Endothelial cell of umbilical vein (primary cell): ENCODE measurements at regions not wholly inside any gene's neighbourhood (a gene's known extent, or its start where the extent isn't known, plus 50 kb on each side); places are given as distances from the start of the nearest gene placed in this dataset.

Experiments used
- BruUV-seq: library from RNA; stranded (reverse); fragments of 400-500 nt; replicated peaks from 2 replicates; lab custom pipeline; 2021; lab: Mats Ljungman, UMichigan
- CTCF ChIA-PET: fragments of 300-600, 350-600 bp; sonication (Branson Sonifier 250); formaldehyde crosslinking; loops from one replicate; lab custom pipeline; 2021; ENCODE audit warnings: antibody characterized with exemption, inconsistent platforms; lab: Charles Lee
- POLR2A ChIA-PET: fragments of 300-600, 350-600 bp; sonication (Branson Sonifier 250); formaldehyde crosslinking; loops from one replicate; lab custom pipeline; 2021; ENCODE audit warnings: antibody characterized with exemption, inconsistent platforms; lab: Charles Lee
- DNase-seq: peaks from one replicate; pipeline ENCODE4 v3.0.0-alpha.2; 2011; ENCODE audit warnings: low read depth, low spot score
- FAIRE-seq: peaks from 2 replicates; lab custom pipeline; 2011; peaks lifted over from hg19 to GRCh38; lab: Jason Lieb, UNC
- H2AFZ ChIP-seq: 2 replicates; pipeline ENCODE4 v1.6.0; 2012; ENCODE audit warnings: low read depth, low read length, control low read depth, inconsistent platforms
- H3K27ac ChIP-seq: 2 replicates; pipeline ENCODE4 v1.5.1; 2011; ENCODE audit warnings: low read depth, mild to moderate bottlenecking, control low read depth, low read length, moderate library complexity; ENCODE audit not compliant: insufficient read depth
- H3K27me3 ChIP-seq, 2 experiments: 2 replicates each; pipeline versions ENCODE4 v1.6.0 to v1.6.1; 2011; ENCODE audit warnings: low read length in 2 of 2, mixed read lengths in 1 of 2; ENCODE audit not compliant: control insufficient read depth in 2 of 2, insufficient read depth in 2 of 2
- H3K36me3 ChIP-seq, 2 experiments: 2 replicates in 1 of 2; 3 replicates in 1 of 2; pipeline ENCODE4 v1.5.1; 2011; ENCODE audit warnings: low read length in 2 of 2, mild to moderate bottlenecking in 1 of 2, moderate library complexity in 1 of 2; ENCODE audit not compliant: control insufficient read depth in 2 of 2, insufficient read depth in 2 of 2; ENCODE audit errors: extremely low read depth in 1 of 2
- H3K4me1 ChIP-seq: 3 replicates; pipeline ENCODE4 v1.5.1; 2011; ENCODE audit warnings: mild to moderate bottlenecking, low read length; ENCODE audit not compliant: control insufficient read depth, insufficient read depth; ENCODE audit errors: extremely low read depth
- H3K4me2 ChIP-seq: 2 replicates; pipeline ENCODE4 v1.6.1; 2011; ENCODE audit warnings: low read length, control low read depth, mixed read lengths; ENCODE audit not compliant: insufficient read depth
- H3K4me3 ChIP-seq, 3 experiments: fragments of 200-600 bp in 1 of 3; sonication (generic), shearing (Covaris generic) in 1 of 3; replicated peaks in 1 of 3; 2 replicates each; pipeline ENCODE4 v1.5.1; 2011 to 2016; ENCODE audit warnings: control low read depth in 3 of 3, low read length in 3 of 3, mild to moderate bottlenecking in 2 of 3, inconsistent platforms in 1 of 3, low read depth in 1 of 3, moderate library complexity in 1 of 3; ENCODE audit not compliant: insufficient read depth in 1 of 3
- H3K79me2 ChIP-seq: 2 replicates; pipeline ENCODE4 v1.6.0; 2012; ENCODE audit warnings: low read length, inconsistent platforms; ENCODE audit not compliant: control insufficient read depth, insufficient read depth
- H3K9ac ChIP-seq: replicated peaks from 2 replicates; pipeline ENCODE3; 2011; ENCODE audit warnings: low read length, control low read depth; ENCODE audit not compliant: insufficient read depth; ENCODE audit errors: extremely low read depth
- H3K9me1 ChIP-seq: replicated peaks from 3 replicates; pipeline ENCODE4 v1.6.0; 2011; ENCODE audit warnings: mild to moderate bottlenecking, low read length; ENCODE audit not compliant: control insufficient read depth, insufficient read depth; ENCODE audit errors: extremely low read depth
- H3K9me3 ChIP-seq: replicated peaks from 2 replicates; pipeline ENCODE4 v1.5.1; 2012; ENCODE audit warnings: low read length, inconsistent platforms; ENCODE audit not compliant: control insufficient read depth, insufficient read depth
- H4K20me1 ChIP-seq: replicated peaks from 2 replicates; pipeline ENCODE3; 2011; ENCODE audit warnings: mild to moderate bottlenecking, low read length; ENCODE audit not compliant: control insufficient read depth, insufficient read depth; ENCODE audit errors: extremely low read depth
- CTCF ChIP-seq, 2 donors: IDR thresholded peaks; 1 replicate in 1 of 2; 2 replicates in 1 of 2; pipeline ENCODE4 v1.5.1; 2011; ENCODE audit warnings: low read length in 2 of 2, mild to moderate bottlenecking in 2 of 2, moderate library complexity in 2 of 2, control low read depth in 1 of 2, inconsistent platforms in 1 of 2, low read depth in 1 of 2; ENCODE audit not compliant: insufficient read depth in 1 of 2; ENCODE audit errors: extremely low read depth in 1 of 2
- EZH2 ChIP-seq: IDR thresholded peaks from 2 replicates; pipeline ENCODE4 v1.6.1; 2012; ENCODE audit warnings: borderline replicate concordance, low read depth, mild to moderate bottlenecking, moderate library complexity, low read length, inconsistent platforms; ENCODE audit not compliant: severe bottlenecking
- FOS ChIP-seq: IDR thresholded peaks from 2 replicates; pipeline ENCODE4 v1.6.1; 2011; ENCODE audit warnings: mild to moderate bottlenecking, low read length, moderate library complexity, borderline replicate concordance; ENCODE audit not compliant: insufficient read depth
- GATA2 ChIP-seq: IDR thresholded peaks from 2 replicates; pipeline ENCODE4 v1.7.0; 2011; ENCODE audit warnings: low read depth, mild to moderate bottlenecking, moderate library complexity, mixed read lengths, low read length; ENCODE audit not compliant: insufficient read length, insufficient read depth
- JUN ChIP-seq: IDR thresholded peaks from 2 replicates; pipeline ENCODE4 v1.6.1; 2011; ENCODE audit warnings: borderline replicate concordance, low read depth; ENCODE audit not compliant: insufficient read length, insufficient read depth
- MAX ChIP-seq: IDR thresholded peaks from 2 replicates; pipeline ENCODE4 v1.6.1; 2011; ENCODE audit not compliant: insufficient read depth, insufficient read length
- MYC ChIP-seq: IDR thresholded peaks from one replicate; pipeline ENCODE4 v1.6.1; 2011; ENCODE audit warnings: mild to moderate bottlenecking, low read depth, low read length
- POLR2AphosphoS5 ChIP-seq: IDR thresholded peaks from 2 replicates; pipeline ENCODE4 v1.6.1; 2012; ENCODE audit warnings: low read depth, mild to moderate bottlenecking, control low read depth, low read length, moderate library complexity; ENCODE audit not compliant: insufficient read depth
- dilution Hi-C: fragments of 300-500 bp; cut with MboI; formaldehyde crosslinking; loops from one replicate; pipeline ENCODE4 v1.15.0; 2019; ENCODE audit warnings: low sequenced_read_pairs; ENCODE audit not compliant: extremely low pct_ligation_motif_present
- intact Hi-C: fragments of 100-400 bp; cut with micrococcal nuclease; formaldehyde crosslinking; loops from one replicate; pipeline ENCODE4 v1.10.0; 2022

GRCh38 chr11:70876685-70877084 is 375.7 kb downstream of the SHANK2 start:
- Histone ChIP-seq H3K27me3 (no peaks in the 10 kb centered on the region), H2AFZ (no peak overlapping the region), H3K36me3 (no peaks in the 10 kb centered on the region), H3K9ac (no peak overlapping the region), H3K4me3 (no peak overlapping the region), H3K27ac (no peak overlapping the region), H3K79me2 (no peaks in the 10 kb centered on the region), H3K9me3 (peaks cover 4% of the 10 kb centered on the region), H3K9me1 (no peaks in the 10 kb centered on the region), H3K4me2 (no peak overlapping the region), H3K4me1 (no peaks in the 10 kb centered on the region), H4K20me1 (no peaks in the 10 kb centered on the region)
- BruUV-seq = no TSS peak
- intact Hi-C loops = no loop called here
- TF ChIP-seq JUN = no peak
- TF ChIP-seq FOS = no peak
- no peak for TF ChIP-seq MYC
- TF ChIP-seq MAX = no peak
- no peak for TF ChIP-seq POLR2AphosphoS5
- TF ChIP-seq CTCF (IDR thresholded peaks at IDR 0.05; ENCODE audit: extremely low read depth in 1 of 2, insufficient read depth in 1 of 2, low read depth in 1 of 2, low read length in 2 of 2) = no peak
- no peak for TF ChIP-seq EZH2
- TF ChIP-seq GATA2 = no peak
- DNase-seq = no peak
- POLR2A ChIA-PET = no interaction called here
- dilution Hi-C loops = no loop called here
- CTCF ChIA-PET = no interaction called here
- no peak for FAIRE-seq
